LNCAP (cell line): ENCODE measurements at regions not wholly inside any gene's neighbourhood (a gene's known extent, or its start where the extent isn't known, plus 50 kb on each side); places are given as distances from the start of the nearest gene placed in this dataset.

Experiments used
- CTCF ChIP-seq: fragments of 450-650 bp; IDR thresholded peaks from 2 replicates; pipeline ENCODE4 v1.5.1; 2017; ENCODE audit warnings: mild to moderate bottlenecking

DNA sequence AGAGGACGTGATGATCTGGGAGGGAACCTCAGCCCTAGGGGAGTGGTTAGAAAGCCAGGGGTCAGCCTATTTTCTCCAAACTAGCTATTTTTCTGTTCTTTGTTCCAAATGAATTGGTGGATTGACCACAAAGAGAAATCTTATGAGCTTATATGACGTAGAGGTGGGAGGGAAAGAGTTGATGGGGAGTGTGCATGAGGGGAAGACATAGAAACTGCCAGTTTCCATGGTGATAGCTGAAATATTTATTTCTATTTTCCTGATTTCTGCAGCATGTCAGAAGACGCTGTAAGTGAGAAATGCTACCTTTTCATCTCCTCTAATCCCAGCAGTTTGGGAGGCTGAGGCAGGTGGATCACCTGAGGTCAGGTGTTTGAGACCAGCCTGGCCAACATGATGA, 51.4 kb upstream of the CISTR start:
- TF ChIP-seq CTCF = no peak

- TF ChIP-seq CTCF = no peak
These were observed 51.9 kb upstream of the CISTR start for GRCh38 chr12:53803703-53804102.

GRCh38 chr12:53804429-53804828, 52.6 kb upstream of the CISTR start:
- peak; percentile 53; the same call in 1 of the 2 replicates for TF ChIP-seq CTCF

DNA sequence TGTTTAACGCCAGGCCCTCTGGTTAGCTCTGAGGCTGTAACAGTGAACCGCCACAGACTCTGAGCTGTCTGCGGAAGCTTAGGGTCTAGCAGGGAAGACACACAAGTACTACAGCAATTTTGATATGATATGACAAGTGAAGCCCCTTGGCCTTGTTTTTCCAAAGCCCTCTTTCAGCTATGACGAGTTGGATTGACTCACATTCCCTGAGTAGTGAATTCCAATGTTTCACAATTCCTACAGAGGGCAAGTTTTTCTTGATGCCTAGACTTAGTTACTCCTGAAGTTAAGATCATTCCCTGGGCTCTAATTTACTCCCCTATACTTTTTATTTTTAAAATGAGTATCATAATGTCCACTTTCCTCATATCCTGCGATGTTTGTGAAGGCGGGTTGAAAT, 53.3 kb upstream of the CISTR start:
- no peak for TF ChIP-seq CTCF

DNA sequence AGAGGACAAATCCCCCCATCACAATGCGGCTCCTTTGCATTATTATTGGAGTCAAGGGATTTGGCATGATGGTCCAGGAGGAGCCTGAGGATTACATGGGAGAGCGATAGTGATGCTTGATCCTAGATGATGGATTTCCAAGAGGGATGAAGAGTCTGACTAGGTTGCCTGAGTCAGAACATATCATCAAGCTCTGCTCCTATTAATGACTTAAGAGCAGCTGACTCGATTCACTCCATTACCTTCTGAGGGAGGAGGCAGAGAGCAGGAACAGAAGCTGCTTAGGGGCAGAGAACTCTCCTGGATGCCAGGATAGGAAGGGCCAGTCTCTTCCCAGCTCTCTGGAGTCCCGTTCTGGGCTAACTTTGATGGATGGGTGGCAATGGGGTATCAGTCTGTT, 54.0 kb upstream of the CISTR start:
- no peak for TF ChIP-seq CTCF

- TF ChIP-seq CTCF = no peak
These were observed 54.9 kb upstream of the CISTR start for GRCh38 chr12:53806721-53807120.

DNA sequence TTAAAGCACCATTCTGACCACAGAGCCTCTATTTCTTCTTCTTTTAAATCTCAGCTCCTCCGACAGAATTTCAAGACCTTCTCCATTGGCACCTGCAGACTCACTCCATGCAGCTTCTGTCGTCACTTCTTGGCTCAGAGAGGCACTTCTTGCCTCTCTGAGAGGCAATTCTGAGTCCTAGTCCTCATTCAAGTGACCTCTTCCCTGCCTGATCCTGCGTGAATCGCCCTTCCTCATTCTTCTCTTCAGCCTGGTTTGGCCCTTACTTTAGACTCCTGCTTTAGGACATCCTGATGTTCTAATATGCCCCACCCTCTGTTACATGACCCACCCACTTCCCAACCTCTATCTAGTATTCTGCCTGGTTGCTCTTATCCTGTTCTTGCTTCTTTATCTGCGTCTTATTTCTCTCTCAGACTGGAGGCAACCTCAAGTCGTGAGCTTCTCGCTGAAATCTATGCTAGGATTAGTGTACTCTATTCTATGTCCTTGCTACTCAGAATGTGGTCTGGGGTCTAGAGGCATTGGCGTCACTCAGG, 55.6 kb upstream of the CISTR start:
- no peak for TF ChIP-seq CTCF

- TF ChIP-seq CTCF = no peak
These were observed 56.4 kb upstream of the CISTR start for GRCh38 chr12:53808023-53808705.
